ENCODE measurements at regions not wholly inside any gene's neighbourhood (a gene's known extent, or its start where the extent isn't known, plus 50 kb on each side); places are given as distances from the start of the nearest gene placed in this dataset.
A peak's percentile ranks its signal among the peaks of the same experiment; 100 is the strongest.

DNA sequence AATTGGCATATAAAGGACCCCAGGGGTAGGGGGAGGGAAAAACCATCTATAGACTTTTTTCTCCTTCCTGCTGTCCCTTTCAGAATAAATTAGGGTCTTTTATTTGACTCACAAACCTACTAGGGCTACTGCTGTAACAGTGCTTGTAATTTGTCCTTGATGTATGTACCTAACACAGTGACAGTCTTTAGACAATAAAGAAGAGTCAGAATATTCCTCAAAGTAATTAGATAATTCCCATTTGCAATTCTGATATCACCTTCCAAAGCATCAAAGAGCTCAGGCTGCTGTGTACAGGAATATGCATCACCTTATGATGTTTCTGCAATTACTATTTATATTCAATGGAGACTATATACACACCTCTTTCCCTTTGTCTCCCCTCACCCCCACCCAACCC is 161.7 kb downstream of the MREG start:
- intact Hi-C loops (cut with DNase I) = no loop called here
- Histone ChIP-seq H3K27ac (no peak overlapping the region), H3K4me3 (no peak overlapping the region), H3K9me3 (no peaks in the 10 kb centered on the region), H3K4me1 (no peaks in the 10 kb centered on the region), H3K36me3 (no peaks in the 10 kb centered on the region), H3K27me3 (no peaks in the 10 kb centered on the region)
- no peak for DNase-seq
- TF ChIP-seq, protein P1, sequence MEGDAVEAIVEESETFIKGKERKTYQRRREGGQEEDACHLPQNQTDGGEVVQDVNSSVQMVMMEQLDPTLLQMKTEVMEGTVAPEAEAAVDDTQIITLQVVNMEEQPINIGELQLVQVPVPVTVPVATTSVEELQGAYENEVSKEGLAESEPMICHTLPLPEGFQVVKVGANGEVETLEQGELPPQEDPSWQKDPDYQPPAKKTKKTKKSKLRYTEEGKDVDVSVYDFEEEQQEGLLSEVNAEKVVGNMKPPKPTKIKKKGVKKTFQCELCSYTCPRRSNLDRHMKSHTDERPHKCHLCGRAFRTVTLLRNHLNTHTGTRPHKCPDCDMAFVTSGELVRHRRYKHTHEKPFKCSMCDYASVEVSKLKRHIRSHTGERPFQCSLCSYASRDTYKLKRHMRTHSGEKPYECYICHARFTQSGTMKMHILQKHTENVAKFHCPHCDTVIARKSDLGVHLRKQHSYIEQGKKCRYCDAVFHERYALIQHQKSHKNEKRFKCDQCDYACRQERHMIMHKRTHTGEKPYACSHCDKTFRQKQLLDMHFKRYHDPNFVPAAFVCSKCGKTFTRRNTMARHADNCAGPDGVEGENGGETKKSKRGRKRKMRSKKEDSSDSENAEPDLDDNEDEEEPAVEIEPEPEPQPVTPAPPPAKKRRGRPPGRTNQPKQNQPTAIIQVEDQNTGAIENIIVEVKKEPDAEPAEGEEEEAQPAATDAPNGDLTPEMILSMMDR (IDR thresholded peaks at IDR 0.05) = no peak
- TF ChIP-seq POLR2A (IDR thresholded peaks at IDR 0.05) = no peak
- ATAC-seq = no peak

DNA sequence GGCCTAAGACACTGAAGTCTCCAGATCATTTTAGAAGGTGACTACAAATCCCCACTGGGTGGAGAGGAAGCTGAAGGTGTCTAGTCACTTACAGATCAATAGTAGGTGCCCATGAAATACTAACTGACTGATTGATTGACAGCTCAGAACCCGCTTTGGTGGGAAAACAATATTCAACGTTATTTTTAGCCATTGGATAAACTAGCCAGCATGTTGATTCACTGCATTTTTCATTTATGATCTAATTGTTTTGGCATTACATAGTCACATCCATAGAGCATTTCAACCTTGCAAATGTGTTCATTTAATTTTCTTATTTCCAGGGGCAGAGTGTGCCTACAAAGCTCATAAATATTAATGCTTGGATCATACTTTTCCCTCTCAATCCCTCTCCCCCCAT is 162.3 kb downstream of the MREG start:
- WGBS (ENCODE audit: insufficient coverage, low coverage, low lambda C conversion rate, missing lambda C conversion rate) = 72% methylated on average over 2 of the region's 2 CpGs
- no peak overlapping the region for H3K27ac ChIP-seq
- ATAC-seq (no peak), DNase-seq (no peak)
- no peaks in the 10 kb centered on the region for H3K36me3 ChIP-seq
- H3K27me3 ChIP-seq = no peaks in the 10 kb centered on the region
- intact Hi-C loops (cut with DNase I) = no loop called here
- no peak for TF ChIP-seq POLR2A (IDR thresholded peaks at IDR 0.05)
- TF ChIP-seq, protein P1 (IDR thresholded peaks at IDR 0.05) = no peak
- H3K4me3 ChIP-seq = no peak overlapping the region
- H3K9me3 ChIP-seq = no peaks in the 10 kb centered on the region
- no peaks in the 10 kb centered on the region for H3K4me1 ChIP-seq

DNA sequence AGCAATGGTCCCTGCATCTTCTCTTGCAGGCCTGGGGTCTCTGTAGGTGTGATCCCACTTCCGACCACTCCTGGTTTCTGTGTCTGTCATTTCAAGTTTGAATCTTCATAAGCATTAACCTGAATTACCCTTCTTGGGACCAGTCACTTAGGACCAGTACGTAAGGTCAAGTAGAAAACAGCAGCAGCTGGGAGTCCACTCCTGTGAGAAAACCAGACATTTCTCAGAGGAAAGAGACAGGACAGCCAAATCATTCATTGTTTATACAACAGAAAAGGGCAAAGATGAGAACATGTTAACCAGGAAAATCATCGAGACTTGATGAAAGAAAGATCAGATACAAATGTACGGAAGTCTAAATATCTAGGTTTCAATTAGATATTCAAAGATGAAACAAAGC is 163.0 kb downstream of the MREG start:
- no peak for DNase-seq
- ATAC-seq = no peak
- no peaks in the 10 kb centered on the region for H3K27me3 ChIP-seq
- no peaks in the 10 kb centered on the region for H3K9me3 ChIP-seq
- H3K36me3 ChIP-seq = no peaks in the 10 kb centered on the region
- TF ChIP-seq, protein P1 (IDR thresholded peaks at IDR 0.05) = no peak
- no peak for TF ChIP-seq POLR2A (IDR thresholded peaks at IDR 0.05)
- H3K27ac ChIP-seq = no peak overlapping the region
- H3K4me3 ChIP-seq = no peak overlapping the region
- intact Hi-C loops (cut with DNase I) = no loop called here
- 72% methylated on average over 4 of the region's 4 CpGs for WGBS (ENCODE audit: insufficient coverage, low coverage, low lambda C conversion rate, missing lambda C conversion rate)
- H3K4me1 ChIP-seq = no peaks in the 10 kb centered on the region

DNA sequence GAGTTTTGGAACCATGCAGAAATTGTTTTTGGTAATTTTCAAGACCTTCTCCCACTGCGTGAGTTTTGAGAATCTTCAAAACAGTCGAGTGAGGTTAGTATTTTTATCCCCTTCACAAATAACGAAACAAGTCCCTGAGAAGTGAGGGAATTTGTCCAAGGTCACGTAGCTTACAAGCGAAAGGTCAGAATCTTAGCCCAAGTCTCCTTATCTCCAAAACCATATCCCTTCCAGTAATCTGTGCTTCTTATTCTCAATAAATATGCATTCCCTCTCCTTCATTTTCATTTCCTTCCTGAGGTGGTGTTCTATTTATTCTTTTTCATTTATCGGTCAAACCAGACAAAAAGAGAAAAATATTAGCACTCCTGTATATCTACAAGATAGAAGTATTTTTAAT is 163.6 kb downstream of the MREG start:
- ATAC-seq (peak in 1 of 4 donors; percentile 42), DNase-seq (no peak)
- H3K36me3 ChIP-seq = no peaks in the 10 kb centered on the region
- WGBS (ENCODE audit: insufficient coverage, low coverage, low lambda C conversion rate, missing lambda C conversion rate) = 71% methylated on average over 6 of the region's 6 CpGs
- H3K27ac ChIP-seq = no peak overlapping the region
- H3K9me3 ChIP-seq = no peaks in the 10 kb centered on the region
- H3K27me3 ChIP-seq = no peaks in the 10 kb centered on the region
- intact Hi-C loops (cut with DNase I) = no loop called here
- TF ChIP-seq, protein P1 (IDR thresholded peaks at IDR 0.05) = no peak
- no peak for TF ChIP-seq POLR2A (IDR thresholded peaks at IDR 0.05)
- H3K4me1 ChIP-seq = no peaks in the 10 kb centered on the region
- H3K4me3 ChIP-seq = no peak overlapping the region

DNA sequence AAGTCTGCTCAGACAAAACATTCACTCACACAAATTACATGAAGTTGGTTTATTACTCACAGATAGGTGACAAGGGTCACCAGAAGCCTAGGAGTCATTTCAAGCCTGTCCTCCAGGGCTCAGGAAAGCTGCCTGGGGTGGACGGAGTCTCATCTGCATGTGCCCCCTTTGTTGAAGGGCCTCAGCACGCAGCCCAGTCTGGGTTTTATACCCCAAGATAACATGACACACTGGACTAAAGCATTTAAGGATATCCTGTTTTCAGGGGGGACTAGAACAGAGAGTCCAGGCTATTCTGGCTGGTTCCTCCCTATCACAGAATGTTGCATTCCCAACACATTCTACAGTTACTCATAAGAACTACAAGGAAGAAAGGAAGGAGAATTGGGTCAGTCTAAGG is 164.7 kb downstream of the MREG start:
- intact Hi-C loops (cut with DNase I) = no loop called here
- TF ChIP-seq, protein P1 (IDR thresholded peaks at IDR 0.05) = no peak
- TF ChIP-seq POLR2A (IDR thresholded peaks at IDR 0.05) = no peak
- no peak for DNase-seq
- ATAC-seq = peak in 1 of 4 donors; percentile 56
- Histone ChIP-seq H3K27me3 (no peaks in the 10 kb centered on the region), H3K36me3 (no peaks in the 10 kb centered on the region), H3K9me3 (no peaks in the 10 kb centered on the region), H3K4me3 (no peak overlapping the region), H3K27ac (no peak overlapping the region), H3K4me1 (no peaks in the 10 kb centered on the region)
- WGBS (ENCODE audit: insufficient coverage, low coverage, low lambda C conversion rate, missing lambda C conversion rate) = 60% methylated on average over 1 of the region's 2 CpGs

Data from right lobe of liver (tissue), 6 donors.